K562 (cell line): ENCODE measurements at regions not wholly inside any gene's neighbourhood (a gene's known extent, or its start where the extent isn't known, plus 50 kb on each side); places are given as distances from the start of the nearest gene placed in this dataset.
"Not testable (repeated sequence)": the region's sequence is repeated elsewhere in the genome, so short reads cannot be mapped to it uniquely, and the experiment has no call there.

Experiments
- ATAC-seq: fragments of 200-7000 bp; cut with Tn5 transposase; 3 replicates; pipeline ENCODE4 v1.9.1; 2020; ENCODE audit warnings: moderate library complexity
- BruUV-seq: library from RNA; stranded (reverse); fragments of 400-500 nt; replicated peaks from 2 replicates; lab custom pipeline; 2021; lab: Mats Ljungman, UMichigan
- CTCF ChIA-PET: fragments of 300-600 bp; formaldehyde crosslinking; extraction: SDS; loops from one replicate; lab custom pipeline; 2021; ENCODE audit warnings: low intra/inter-chr PET ratio; lab: Yijun Ruan, JAX
- POLR2A ChIA-PET: fragments of 300-600, 350-650 bp; sonication (Branson Sonifier 250); formaldehyde crosslinking; extraction: SDS; loops from one replicate; lab custom pipeline; 2021; ENCODE audit warnings: antibody characterized with exemption, inconsistent platforms; lab: Yijun Ruan, JAX
- DNase-seq, 4 experiments: peaks; one replicate each; pipeline versions ENCODE4 v3.0.0 to v3.0.0-alpha.2; 2011 to 2018; ENCODE audit warnings: low spot score in 3 of 4, mixed read lengths in 3 of 4; ENCODE audit errors: extremely low read depth in 1 of 4
- FAIRE-seq: peaks from 2 replicates; lab custom pipeline; 2011; peaks lifted over from hg19 to GRCh38; lab: Jason Lieb, UNC
- H2AFZ ChIP-seq: 2 replicates; pipeline ENCODE4 v1.6.0; 2011; ENCODE audit warnings: low read depth, low read length, control low read depth, inconsistent platforms
- H3K27ac ChIP-seq: fragments of 200-600 bp; 3 replicates; pipeline ENCODE4 v1.8.0; 2011; ENCODE audit warnings: low read depth, mild to moderate bottlenecking, control low read depth, inconsistent platforms, low read length, moderate library complexity, mixed read lengths; ENCODE audit errors: extremely low read depth
- H3K27me3 ChIP-seq, 2 experiments: fragments of 300-600 bp in 1 of 2; 2 replicates in 1 of 2; 3 replicates in 1 of 2; pipeline versions ENCODE4 v1.6.0 to v1.8.0; 2011; ENCODE audit warnings: inconsistent platforms in 2 of 2, low read length in 2 of 2, mild to moderate bottlenecking in 1 of 2, mixed read lengths in 1 of 2, moderate library complexity in 1 of 2; ENCODE audit not compliant: control insufficient read depth in 2 of 2, insufficient read depth in 2 of 2
- H3K36me3 ChIP-seq: fragments of 300-600 bp; 3 replicates; pipeline ENCODE4 v1.8.0; 2011; ENCODE audit warnings: mild to moderate bottlenecking, low read length, inconsistent platforms; ENCODE audit not compliant: control insufficient read depth, insufficient read depth
- H3K4me1 ChIP-seq, 2 experiments: fragments of 200-600 bp in 1 of 2; replicated peaks in 1 of 2; 2 replicates in 1 of 2; 3 replicates in 1 of 2; pipeline versions ENCODE4 v1.5.1 to v1.8.0; 2011; ENCODE audit warnings: inconsistent platforms in 2 of 2, low read length in 2 of 2, mild to moderate bottlenecking in 1 of 2, mixed read lengths in 1 of 2, moderate library complexity in 1 of 2; ENCODE audit not compliant: control insufficient read depth in 2 of 2, insufficient read depth in 2 of 2
- H3K4me2 ChIP-seq: 2 replicates; pipeline ENCODE4 v1.6.1; 2011; ENCODE audit warnings: low read length, control low read depth, inconsistent platforms, mixed read lengths; ENCODE audit not compliant: insufficient read depth
- H3K4me3 ChIP-seq: fragments of 200-600 bp; sonication (generic), shearing (Covaris generic); 2 replicates; pipeline ENCODE4 v1.5.1; 2016; ENCODE audit warnings: control low read depth, inconsistent platforms
- H3K79me2 ChIP-seq: fragments of 200-600 bp; 3 replicates; pipeline ENCODE4 v1.8.0; 2011; ENCODE audit warnings: low read length, inconsistent platforms; ENCODE audit not compliant: control insufficient read depth, insufficient read depth
- H3K9ac ChIP-seq, 2 experiments: 2 replicates each; pipeline versions ENCODE4 v1.6.0 to v1.6.1; 2011; ENCODE audit warnings: low read depth in 2 of 2, low read length in 2 of 2, control low read depth in 1 of 2, inconsistent platforms in 1 of 2, mild to moderate bottlenecking in 1 of 2, mixed read lengths in 1 of 2; ENCODE audit not compliant: insufficient read depth in 1 of 2
- H3K9me1 ChIP-seq: one replicate; pipeline ENCODE4 v1.6.0; 2011; ENCODE audit warnings: inconsistent platforms, mild to moderate bottlenecking, low read length, moderate library complexity; ENCODE audit not compliant: control insufficient read depth, insufficient read depth
- H3K9me3 ChIP-seq: replicated peaks from 2 replicates; pipeline ENCODE4 v1.5.1; 2011; ENCODE audit warnings: low read depth, low read length, inconsistent platforms; ENCODE audit not compliant: control insufficient read depth, insufficient read depth
- H4K20me1 ChIP-seq: replicated peaks from 2 replicates; pipeline ENCODE4 v1.6.1; 2011; ENCODE audit warnings: low read length, inconsistent platforms, mixed read lengths; ENCODE audit not compliant: control insufficient read depth, insufficient read depth
- WGBS: fragments of 100-300 bp; shearing (Covaris generic); methylation state at CpG from one replicate; pipeline ENCODE4 v1.1.6; 2016; ENCODE audit warnings: low coverage, mixed read lengths; ENCODE audit not compliant: insufficient coverage; ENCODE audit errors: missing lambda C conversion rate; 5-methylcytosine and 5-hydroxymethylcytosine counted together
- in situ Hi-C: fragments of 300-500 bp; cut with MboI; formaldehyde crosslinking; loops from 4 replicates; pipeline ENCODE4 v1.15.0; 2018; ENCODE audit warnings: inconsistent platforms, mixed read lengths
- intact Hi-C: fragments of 100-400 bp; cut with micrococcal nuclease; formaldehyde crosslinking; loops from 2 replicates; pipeline ENCODE4 v1.14.2; 2022

DNA sequence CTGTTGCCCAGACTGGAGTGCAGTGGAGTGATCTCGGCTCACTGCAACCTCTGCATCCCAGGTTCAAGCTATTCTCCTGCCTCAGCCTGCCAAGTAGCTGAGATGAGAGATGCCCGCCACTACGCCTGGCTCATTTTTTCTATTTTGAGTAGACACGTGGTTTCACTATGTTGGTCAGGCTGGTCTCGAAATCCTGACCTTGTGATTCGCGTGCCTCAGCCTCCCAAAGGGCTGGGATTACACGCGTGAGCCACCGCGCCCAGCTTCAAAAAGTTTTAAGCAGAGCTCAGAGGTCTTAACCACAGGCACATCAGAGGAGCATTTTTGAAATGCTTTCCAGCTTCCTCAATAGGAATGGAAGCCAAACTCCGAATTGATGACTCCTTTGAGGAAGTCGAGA is 291.2 kb upstream of the FRG2C start:
- H3K4me2 ChIP-seq, H3K27me3 ChIP-seq, CTCF ChIA-PET, in situ Hi-C loops, intact Hi-C loops, H3K4me1 ChIP-seq, H3K9ac ChIP-seq, H3K36me3 ChIP-seq, FAIRE-seq, H3K9me1 ChIP-seq, POLR2A ChIA-PET, BruUV-seq, ATAC-seq, DNase-seq, H4K20me1 ChIP-seq, H3K79me2 ChIP-seq, H3K27ac ChIP-seq, H2AFZ ChIP-seq, H3K4me3 ChIP-seq, H3K9me3 ChIP-seq: not testable (repeated sequence)
- WGBS: 2% methylated on average over 11 of the region's 13 CpGs

DNA sequence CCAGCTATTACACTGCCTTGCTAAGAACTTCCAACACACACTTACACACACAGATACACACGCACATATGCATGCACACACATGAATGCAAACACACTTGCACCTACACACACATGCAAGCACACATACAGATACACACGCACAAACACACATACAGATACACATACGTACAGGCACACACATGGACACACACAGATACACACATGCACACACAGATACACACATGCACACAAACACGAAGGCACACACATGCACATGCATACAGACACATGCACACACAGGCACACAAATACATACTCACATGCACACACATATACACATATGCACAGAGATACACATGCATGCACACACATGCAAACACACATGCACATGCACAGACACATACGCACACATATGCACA is 284.3 kb upstream of the FRG2C start:
- intact Hi-C loops, H3K9ac ChIP-seq, H3K9me1 ChIP-seq, H3K36me3 ChIP-seq, POLR2A ChIA-PET, H2AFZ ChIP-seq, DNase-seq, FAIRE-seq, H3K4me1 ChIP-seq, ATAC-seq, in situ Hi-C loops, H3K27ac ChIP-seq, BruUV-seq, H3K4me3 ChIP-seq, H3K9me3 ChIP-seq, CTCF ChIA-PET, H3K79me2 ChIP-seq, H4K20me1 ChIP-seq, H3K4me2 ChIP-seq, H3K27me3 ChIP-seq: not testable (repeated sequence)
- 21% methylated on average over 2 of the region's 5 CpGs for WGBS
